ENCODE measurements at regions not wholly inside any gene's neighbourhood (a gene's known extent, or its start where the extent isn't known, plus 50 kb on each side); places are given as distances from the start of the nearest gene placed in this dataset.

GRCh38 chr10:57830877-57831560 lies 436.7 kb downstream of the IPMK start:
- TF ChIP-seq, protein P1, sequence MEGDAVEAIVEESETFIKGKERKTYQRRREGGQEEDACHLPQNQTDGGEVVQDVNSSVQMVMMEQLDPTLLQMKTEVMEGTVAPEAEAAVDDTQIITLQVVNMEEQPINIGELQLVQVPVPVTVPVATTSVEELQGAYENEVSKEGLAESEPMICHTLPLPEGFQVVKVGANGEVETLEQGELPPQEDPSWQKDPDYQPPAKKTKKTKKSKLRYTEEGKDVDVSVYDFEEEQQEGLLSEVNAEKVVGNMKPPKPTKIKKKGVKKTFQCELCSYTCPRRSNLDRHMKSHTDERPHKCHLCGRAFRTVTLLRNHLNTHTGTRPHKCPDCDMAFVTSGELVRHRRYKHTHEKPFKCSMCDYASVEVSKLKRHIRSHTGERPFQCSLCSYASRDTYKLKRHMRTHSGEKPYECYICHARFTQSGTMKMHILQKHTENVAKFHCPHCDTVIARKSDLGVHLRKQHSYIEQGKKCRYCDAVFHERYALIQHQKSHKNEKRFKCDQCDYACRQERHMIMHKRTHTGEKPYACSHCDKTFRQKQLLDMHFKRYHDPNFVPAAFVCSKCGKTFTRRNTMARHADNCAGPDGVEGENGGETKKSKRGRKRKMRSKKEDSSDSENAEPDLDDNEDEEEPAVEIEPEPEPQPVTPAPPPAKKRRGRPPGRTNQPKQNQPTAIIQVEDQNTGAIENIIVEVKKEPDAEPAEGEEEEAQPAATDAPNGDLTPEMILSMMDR (IDR thresholded peaks at IDR 0.05): no peak
- no peak for TF ChIP-seq ZFX (IDR thresholded peaks at IDR 0.05; ENCODE audit: borderline replicate concordance)

All from 22Rv1 (cell line).